GM20000 (cell line): ENCODE measurements at regions not wholly inside any gene's neighbourhood (a gene's known extent, or its start where the extent isn't known, plus 50 kb on each side); places are given as distances from the start of the nearest gene placed in this dataset.

Experiments
- DNase-seq: peaks from one replicate; pipeline ENCODE4 v3.0.0; 2012; ENCODE audit warnings: low spot score
- TF ChIP-seq, protein P1 (sequence below): IDR thresholded peaks from 2 replicates; pipeline ENCODE4 v1.5.1; 2012; ENCODE audit warnings: mild to moderate bottlenecking, control low read depth; ENCODE audit errors: extremely low read depth, missing control alignments

DNA sequence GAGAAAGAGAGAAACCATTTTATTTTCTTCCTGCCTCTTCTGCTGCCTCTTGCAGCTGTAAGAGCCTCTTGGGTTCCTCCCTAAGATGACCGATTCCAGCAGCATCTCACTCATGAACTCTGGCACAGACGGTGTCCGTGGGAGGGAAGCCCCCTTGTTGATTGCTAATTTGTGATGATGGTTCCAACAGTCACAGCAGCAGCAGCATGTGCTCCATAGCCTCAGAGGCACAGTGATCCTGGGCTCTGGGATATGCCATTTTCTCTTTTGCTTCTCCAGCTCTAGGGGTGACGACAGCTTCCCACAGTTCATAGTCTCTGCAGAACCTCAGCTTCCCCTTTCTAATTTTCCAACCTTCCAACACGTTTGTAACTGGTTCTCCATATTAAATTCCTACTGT lies 324.2 kb upstream of the HS6ST1 start:
- TF ChIP-seq, protein P1, sequence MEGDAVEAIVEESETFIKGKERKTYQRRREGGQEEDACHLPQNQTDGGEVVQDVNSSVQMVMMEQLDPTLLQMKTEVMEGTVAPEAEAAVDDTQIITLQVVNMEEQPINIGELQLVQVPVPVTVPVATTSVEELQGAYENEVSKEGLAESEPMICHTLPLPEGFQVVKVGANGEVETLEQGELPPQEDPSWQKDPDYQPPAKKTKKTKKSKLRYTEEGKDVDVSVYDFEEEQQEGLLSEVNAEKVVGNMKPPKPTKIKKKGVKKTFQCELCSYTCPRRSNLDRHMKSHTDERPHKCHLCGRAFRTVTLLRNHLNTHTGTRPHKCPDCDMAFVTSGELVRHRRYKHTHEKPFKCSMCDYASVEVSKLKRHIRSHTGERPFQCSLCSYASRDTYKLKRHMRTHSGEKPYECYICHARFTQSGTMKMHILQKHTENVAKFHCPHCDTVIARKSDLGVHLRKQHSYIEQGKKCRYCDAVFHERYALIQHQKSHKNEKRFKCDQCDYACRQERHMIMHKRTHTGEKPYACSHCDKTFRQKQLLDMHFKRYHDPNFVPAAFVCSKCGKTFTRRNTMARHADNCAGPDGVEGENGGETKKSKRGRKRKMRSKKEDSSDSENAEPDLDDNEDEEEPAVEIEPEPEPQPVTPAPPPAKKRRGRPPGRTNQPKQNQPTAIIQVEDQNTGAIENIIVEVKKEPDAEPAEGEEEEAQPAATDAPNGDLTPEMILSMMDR, result no peak
- DNase-seq, result no peak

DNA sequence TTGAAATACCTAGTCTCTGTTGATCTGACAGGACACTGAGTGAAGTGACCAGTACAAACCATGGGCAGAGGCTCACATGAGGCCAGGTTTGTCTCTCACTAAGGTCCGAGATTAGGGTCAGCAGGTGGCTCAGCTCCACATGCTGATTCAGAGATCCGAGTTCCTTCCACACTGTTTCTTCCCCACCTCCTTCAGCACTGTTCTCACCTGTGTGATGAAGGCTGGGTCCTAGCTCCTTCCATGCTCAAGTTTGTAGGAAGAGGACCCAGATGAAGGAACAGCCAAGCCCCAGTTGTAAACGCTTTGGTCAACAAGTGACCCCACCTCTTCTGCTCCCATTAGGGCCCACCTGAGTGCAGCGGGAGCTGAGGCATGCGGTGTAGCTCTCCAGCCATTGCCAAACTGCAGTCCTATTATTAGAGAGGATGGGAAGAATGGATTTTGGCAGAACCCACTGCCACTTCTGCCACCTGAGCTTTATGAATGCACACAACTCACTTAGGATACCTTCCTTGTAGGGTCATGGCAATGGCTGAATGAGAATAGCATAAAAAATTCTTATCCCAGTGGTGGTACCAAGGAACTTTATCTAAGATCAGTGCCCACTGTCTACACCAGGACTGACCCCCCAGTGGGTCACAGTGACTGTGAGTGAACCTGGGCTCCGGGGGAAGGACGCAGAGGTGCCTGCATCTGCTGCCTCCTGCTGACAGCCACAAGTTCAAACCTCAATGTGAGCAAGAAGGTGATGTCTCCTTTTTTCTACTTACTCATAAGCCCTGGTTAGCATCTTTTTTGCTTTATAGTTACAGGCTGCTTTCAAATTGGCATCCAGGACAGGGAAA lies 324.8 kb upstream of the HS6ST1 start:
- TF ChIP-seq, protein P1, result no peak
- no peak for DNase-seq

DNA sequence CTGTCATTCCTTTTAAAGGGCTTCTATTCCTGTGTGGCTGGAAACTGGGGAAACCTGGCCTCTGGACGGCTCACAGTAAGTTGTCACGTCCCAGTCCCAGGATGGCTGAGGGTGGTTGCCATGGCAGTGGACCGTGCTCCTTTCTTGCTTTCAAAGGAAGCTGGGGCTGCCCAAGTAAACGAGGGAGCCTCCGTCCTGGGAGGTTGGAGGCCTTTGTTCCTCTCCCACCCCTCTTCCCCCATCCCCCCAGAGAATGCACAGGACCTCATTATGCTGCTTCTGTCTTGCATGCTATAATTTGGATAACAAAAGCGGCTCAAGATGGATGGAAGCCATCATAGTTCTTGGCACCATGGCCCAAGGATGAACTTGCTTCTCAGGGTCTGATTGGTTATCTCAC lies 325.5 kb upstream of the HS6ST1 start:
- TF ChIP-seq, protein P1, result no peak
- DNase-seq, result no peak

DNA sequence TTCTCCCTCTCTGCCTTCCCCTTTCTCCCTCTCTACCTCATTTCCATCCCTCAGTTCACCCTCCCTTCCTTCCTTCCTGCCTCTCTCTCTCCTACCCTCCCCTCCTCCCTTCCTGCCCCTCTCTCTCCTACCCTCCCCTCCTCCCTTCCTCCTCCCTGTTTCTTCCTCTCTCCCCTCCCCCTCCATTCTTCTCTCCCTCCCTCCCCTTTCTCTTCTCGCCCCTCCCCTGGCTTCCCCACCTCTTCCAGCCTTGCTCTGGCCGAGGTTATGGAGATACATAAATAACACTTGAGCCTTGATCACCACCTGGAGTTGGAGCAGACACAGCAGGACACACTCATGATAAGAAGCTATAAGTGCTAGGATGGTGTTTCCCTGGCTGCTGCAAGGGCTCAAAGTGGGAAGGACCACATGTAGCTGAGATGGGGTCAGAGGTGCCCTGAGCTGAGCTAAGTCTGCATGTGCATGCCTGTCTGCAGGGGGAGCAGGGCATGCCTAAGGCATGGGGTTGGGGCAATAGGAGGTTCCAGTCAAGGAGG lies 326.1 kb upstream of the HS6ST1 start:
- no peak for DNase-seq
- TF ChIP-seq, protein P1, result no peak

DNA sequence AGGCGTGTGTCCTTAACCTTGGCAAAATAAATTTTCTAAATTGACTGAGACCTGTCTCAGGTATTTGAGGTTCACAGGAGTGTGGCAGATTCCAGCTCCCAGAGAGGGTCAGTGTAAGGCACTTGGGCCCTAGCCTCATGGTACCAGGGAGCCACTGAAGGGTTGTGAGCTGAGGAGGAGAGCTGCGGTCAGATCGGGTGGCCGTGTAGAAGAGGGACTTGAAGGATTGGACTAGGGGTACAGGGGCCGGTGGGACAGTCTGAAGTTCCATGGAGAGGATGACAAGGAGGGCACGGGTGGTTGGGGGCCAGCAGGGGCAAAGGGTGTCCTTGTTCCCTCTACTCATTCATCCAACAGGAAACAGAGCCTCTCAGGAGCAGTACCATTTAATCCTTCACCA lies 327.0 kb upstream of the HS6ST1 start:
- TF ChIP-seq, protein P1, result no peak
- no peak for DNase-seq

DNA sequence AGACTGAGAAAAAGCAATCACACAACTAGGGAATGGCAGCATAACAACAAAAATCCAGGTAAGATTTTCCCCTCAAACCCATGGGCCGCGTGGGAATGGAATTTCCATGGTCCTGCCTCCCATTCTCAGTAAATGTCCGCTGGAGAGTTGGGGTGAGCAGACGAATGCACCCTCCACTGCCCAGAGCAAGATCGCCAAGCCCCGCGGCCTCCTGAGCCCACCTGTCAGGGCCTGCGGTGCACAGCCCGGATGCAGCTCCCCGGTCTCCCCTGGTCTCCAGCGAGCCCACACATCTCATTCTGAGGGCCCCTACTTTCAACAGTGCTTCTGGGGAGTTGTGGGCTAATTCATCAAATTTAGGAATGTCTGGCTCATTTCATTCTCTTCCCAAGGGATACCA lies 327.4 kb upstream of the HS6ST1 start:
- DNase-seq, result no peak
- TF ChIP-seq, protein P1, result no peak

DNA sequence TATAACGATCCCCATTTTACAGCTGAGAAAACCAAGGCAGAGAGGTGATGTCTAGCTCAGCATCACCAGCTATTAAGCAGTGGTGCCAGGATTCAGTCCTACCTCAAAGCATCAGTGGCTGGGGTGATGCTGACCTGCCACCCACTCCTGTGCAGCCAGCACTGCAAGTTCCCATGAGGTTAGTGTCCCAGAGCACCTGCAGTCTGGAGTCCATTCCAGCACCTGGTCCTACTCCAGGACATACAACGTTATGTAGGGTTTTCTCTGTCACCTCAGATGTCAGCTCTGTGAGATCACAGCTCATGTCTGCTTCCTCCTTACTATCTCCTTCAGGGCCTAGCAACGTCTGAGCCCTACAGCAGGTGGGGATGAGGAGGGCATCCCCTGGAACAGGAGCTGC lies 328.0 kb upstream of the HS6ST1 start:
- TF ChIP-seq, protein P1, result no peak
- no peak for DNase-seq
